T-helper 2 cell (primary cell): ENCODE measurements at regions not wholly inside any gene's neighbourhood (a gene's known extent, or its start where the extent isn't known, plus 50 kb on each side); places are given as distances from the start of the nearest gene placed in this dataset.

ENCODE experiments used
- DNase-seq, 5 experiments: peaks; one replicate each; pipeline versions ENCODE4 v3.0.0 to v3.0.0-alpha.2; 2012 to 2022

DNA sequence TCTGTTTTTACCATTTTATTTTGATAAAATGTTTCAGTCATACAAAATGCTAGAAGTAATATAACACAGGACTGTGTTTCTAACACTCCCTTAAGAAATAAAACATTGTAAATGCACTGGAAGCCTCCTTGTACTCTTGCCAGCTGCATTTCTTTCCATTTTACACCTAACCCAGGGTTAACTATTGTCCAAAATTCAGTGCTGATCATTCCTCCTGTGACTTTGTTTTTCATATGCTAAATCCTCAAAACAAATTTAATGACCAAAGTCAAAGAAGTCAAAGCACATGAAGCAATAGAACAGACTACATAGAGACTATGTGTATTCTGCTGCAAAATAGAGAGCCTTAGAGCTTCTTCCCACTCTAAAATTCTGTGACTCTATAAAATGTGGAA lies 420.3 kb upstream of the PRICKLE1 start:
- no peak for DNase-seq

DNA sequence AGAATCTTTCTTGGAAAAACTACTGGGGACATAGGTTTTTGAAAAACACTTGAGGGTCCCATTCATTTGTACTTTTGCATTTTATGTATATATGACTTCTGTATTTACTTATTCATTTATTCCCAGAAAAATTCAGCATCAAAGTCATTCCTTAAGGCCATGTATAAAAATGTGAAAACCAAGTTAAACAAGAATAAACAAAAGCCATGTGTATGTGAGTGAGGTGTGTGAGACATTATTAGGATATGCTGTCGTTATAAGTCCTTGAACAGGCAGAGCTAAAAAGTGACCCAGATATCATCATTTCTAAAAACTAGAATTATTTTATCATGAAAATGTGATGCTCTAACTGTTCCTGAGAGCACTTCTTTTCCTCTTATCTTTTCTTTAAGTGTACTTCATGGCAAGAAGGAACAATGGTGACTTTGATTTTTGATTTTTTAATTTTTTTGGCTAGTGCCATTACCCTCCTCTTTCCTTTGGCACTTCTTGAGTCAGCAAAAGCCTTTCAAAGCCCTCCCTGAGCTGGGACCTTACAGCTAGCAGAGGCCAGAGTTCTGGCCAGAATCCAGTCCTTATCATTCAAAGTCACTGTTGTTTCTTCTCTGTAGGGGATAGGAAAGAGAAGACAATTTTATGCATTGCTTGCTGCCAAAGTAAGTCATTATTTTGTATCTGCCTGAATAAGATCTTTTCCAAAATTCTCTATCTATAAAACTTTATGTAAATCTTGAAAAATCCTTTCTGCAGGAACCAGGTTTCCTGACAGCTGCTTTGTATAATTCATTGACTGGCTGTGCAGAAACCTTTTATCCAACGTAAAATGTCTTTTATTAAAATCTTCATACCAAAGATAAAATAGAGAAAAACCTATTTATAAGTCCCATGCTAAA lies 419.7 kb upstream of the PRICKLE1 start:
- DNase-seq, result no peak

DNA sequence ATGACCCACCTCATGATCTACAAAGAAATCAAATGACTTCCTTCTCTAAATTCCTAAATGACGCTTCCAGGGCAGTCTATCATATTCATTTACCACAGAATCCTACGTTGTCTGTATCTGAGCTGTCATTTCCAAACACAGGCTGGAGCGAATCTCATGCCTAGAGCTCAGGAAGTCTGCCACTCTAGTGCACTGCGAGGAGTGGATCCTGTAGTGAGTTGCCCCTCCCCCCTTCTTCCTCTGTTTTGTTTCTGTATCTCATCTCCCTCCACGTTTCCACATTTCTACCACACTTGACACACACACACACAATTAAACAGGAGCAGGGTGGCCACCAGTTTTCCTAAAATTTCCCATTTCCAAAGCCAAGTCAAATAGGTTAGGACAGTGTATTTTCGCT lies 415.4 kb upstream of the PRICKLE1 start:
- DNase-seq, result no peak

DNA sequence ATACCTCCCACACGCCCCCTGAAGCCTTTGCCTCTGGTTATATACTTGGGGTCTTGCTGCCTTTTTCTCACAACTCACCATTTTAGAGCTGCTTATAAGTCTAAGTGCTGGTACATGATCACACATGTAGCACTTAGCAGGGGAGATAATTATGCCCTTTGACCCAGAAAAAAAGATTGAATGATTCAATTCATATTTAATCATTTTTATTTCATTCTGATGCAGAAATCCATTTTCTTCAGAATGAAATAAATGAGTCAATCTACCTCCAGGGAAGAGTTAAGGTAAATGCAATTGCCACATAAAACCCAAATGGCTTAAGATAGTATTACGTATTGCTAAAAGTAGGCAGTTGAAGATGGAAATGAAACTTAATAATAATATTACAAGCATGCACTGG lies 414.6 kb upstream of the PRICKLE1 start:
- DNase-seq, result no peak

DNA sequence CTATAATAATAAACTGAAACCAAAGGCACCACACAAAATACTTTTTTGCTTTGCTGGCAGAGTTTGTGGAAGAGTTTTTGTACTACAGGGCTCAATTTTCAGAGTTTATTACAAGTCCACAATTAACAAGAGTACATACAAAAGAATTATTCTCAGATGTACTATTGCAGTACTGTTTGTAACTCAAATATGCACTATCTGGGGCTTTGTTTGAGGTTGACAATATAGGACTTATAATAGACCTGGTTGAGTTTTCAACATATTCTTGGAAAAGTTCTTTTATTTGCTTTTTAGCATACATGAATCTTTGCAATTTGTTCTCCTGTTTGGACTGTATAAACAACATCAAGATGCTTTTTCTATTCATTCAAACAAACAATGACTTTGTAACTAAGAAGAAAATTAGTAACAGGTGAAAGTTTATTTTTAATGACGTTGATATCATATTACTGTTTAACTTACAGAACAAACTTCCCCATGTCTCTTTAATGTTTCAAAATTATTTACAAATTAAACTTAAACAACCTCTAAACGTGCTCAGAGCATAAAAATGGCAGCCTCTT lies 407.4 kb upstream of the PRICKLE1 start:
- DNase-seq, result no peak

DNA sequence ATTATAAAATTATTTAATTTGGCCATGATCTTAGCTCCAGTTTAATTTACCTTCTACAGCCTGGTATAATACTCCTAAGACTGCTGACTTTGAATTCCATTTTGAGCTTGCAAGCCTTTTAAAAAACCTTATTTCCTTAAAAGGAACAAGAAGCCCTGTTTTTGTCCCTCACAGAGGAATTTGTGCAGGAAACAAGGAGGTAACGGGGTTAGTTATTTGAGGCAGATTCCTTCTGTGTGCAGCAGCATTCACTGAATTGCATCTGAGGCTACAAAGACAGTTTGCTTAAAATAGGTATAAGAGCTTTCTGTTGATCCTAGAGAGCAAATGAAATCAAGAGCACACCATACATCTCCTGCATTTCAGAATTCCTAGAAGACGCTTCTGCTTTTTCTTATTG lies 403.3 kb upstream of the PRICKLE1 start:
- no peak for DNase-seq

DNA sequence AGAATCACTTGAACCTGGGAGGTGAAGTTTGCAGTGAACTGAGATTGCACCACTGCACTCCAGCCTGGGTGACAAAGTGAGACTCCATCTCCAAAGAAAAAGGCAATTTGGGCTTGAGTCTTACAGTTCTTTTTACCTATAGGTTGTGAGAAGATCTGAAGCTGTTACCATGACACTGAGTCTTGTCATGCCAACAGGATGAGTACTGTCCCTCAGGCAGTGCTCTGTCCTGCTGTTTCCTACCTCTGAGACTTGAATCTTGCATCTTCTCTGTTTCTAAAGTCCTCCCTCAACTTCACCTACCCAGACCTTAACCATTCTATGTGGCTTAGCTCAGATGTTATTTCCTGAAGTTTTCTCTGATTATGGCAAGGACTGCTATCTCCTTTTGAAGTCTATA lies 400.8 kb upstream of the PRICKLE1 start:
- no peak for DNase-seq

DNA sequence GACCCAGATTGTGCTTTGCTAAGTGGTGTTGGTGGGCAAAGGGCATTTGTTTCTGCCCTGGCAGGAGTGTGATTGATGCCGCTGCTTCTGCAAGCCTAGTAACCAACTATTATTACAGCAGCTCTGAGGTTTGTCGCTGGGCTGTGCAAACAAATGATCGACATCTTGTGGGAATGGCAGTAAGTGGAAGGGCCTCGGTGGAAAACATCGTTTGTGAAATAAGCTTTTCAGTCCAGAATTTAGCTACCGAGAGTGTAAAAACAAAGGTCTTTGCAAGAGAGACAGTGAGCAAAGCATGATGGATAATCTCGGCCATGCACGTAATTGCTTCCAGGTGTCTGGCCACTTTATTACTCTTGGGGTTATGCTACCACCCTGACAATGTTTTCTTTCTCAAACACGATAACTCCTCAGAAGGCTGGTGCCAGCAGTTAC lies 397.7 kb upstream of the PRICKLE1 start:
- DNase-seq, result no peak

DNA sequence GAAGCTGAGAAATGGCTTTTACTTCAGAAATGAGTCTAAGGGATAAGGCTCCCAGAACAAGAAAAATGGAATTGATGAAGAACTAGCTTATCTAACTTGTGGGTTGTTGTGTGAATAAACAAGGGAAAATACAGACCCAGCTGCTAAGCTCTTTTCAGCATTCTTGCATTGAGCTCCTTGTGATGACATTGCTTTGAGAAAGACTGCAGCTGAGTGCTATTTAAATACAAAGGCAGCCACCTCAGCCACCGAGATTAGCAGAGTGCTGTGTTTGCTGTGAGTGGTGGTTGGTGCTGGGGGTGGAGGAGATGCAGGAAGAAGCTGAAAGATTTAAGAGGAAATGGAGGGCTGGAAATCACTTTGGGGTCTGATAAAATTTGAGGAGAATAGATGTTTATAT lies 396.0 kb upstream of the PRICKLE1 start:
- DNase-seq, result no peak

DNA sequence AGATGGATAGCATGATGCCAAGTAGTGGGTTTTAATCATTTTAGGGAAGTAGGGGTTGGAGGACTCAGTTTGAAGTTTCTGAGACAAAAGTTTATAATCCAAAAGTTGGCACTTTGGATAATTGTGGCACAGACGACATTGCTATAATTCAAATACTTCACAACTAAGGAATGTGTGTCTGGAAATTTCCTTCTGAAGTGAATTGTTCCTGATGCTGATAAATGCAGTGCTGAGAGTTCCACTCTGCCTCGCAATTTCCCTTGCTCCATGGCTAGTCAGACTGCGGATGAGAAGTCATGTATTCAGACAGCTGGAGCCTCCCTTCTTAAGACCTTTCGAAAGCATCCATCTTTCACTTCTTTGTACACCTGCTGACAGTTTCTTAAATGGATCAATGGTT lies 393.3 kb upstream of the PRICKLE1 start:
- DNase-seq, result no peak

DNA sequence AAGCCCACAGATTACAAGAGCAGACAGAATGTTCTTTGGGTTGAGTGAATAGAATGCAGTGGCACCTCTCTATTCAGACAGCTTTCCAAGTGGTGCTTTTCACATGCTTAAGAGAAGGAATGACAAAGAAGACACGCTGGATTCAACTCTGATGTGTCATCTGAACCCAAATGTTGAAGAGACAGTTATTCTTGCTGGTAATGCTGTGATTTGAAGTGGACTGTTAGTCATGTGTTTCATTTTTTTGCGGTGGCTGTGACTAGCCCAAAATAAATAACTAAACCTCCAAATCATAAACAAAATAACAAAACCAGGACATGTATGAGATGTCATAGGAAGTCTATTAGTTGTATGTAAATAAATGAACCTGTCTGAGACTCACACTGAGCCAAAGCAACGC lies 391.8 kb upstream of the PRICKLE1 start:
- DNase-seq, result no peak

DNA sequence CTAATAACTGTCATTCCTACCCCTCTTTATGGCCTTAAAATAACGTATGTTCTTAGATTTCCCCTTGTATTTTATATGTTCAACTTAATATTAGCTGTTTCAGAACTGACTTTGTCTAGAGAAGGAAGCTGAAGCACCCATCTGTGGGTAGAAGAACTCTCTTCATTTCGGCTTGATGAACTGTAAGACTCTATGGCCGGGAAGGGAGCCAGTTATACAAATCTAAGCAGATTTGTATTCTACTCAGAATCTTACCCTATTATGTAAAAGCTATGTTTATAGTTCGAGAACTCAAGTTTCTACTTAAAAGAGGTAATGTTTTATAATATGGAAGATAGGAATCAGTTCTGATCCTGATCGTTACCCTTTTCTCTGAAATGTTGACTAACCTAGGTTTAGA lies 390.9 kb upstream of the PRICKLE1 start:
- no peak for DNase-seq

DNA sequence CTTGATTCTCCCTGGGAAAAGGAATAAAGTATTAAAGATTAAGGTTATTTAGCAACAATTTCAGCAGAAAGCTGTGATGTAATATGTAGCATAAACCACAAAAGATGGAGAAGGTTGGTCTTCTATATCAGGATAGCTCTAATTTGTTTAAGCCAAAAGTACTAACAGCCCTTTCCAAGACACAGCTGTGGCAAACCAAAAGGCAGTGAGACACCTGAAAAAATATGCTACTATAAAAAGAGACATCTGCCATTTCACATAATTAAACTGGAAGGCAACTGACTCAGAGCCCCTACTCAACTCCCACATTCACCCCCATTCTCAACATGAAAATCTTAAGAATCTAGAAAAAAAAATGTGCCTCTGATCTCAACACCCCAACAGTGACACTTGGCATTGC lies 390.2 kb upstream of the PRICKLE1 start:
- no peak for DNase-seq

DNA sequence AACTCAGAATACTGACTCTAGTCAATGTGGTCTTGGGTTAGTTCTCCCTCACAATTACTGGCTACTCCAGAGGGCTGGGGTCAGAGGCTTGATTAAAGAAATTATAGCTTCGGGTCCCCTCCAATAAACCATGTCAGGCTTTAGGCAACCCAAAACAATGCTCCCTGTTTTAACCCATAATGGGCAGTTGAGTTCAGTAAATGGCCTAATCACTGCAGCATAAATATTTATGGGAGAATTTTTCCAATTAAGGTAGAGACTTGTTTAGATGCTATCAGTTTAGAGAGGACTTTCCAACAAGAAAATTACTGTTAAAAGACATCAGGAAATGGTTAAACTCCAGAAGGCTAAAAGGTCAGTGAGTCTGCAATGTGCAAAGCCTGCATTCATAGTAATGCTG lies 389.2 kb upstream of the PRICKLE1 start:
- DNase-seq, result no peak

DNA sequence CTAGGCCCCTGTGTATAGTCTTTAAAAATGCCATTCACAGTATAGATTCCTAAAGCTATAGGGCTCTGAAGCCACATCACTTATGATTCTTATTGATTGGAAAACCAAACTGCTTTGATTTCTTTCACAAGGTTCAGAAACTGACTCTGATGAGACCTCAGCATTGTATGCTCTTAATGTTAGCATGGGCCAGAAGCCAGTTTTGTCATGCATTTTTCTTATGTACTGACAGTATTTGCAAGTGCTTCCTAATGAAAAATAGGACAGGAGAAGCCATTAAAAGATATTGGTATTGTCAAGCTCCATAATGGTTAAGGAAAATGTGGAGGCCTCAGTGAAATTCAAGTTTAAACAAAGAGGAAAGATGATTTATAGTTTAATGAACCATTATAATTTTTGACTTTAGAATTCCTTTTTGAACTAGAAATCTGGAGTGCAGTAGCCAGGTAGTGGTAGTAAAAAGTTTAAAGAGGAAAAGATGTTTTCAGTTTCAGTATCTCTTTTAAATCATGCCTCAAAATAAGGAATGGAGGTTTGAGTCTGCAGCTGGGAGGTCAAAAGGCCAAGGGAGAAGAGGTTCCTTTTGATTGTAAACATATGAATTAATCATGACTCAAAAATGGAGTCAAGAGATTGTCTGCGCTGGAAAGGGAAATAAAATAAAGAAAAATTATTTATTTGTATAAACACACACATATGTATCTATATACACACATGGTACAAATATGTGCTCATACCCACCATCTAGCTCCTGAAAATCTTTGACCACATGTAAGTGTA lies 388.1 kb upstream of the PRICKLE1 start:
- DNase-seq, result no peak

DNA sequence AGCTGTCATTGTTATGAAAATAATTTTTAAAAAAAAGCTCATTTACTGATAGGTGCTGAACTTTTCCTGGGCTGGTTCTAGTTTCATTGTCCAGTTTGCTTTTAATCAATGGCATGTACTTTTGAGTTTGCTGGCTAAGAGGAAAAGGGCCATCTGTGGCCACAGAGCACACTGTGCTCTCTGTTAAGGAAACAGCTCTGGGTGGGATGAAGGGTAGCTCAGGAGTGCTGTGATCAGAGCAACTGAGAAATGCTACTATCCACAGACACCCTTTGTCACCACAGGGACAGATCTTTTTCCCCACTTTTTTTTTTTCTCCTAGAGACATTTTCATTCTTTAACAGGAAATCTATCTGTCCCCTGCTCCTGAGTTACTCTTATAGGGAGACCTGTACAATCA lies 387.1 kb upstream of the PRICKLE1 start:
- DNase-seq, result no peak

DNA sequence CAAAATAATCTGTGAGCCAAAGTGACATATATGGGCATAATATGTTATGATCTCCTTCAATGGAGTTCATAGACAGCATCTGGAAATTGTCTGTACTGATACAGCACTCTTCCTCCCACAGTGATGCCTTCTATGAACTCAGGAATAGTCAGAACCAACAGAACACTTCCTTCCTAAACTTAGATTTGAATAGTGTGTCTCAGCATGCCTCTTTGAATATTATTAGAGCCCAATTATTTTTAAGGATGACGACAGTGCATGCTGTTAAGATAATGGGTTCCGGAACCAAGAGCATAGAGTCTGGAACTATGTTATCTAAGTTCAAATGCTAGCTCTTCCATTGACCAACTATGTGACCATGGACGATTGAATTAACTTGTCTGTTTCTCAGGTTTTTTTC lies 386.6 kb upstream of the PRICKLE1 start:
- no peak for DNase-seq

DNA sequence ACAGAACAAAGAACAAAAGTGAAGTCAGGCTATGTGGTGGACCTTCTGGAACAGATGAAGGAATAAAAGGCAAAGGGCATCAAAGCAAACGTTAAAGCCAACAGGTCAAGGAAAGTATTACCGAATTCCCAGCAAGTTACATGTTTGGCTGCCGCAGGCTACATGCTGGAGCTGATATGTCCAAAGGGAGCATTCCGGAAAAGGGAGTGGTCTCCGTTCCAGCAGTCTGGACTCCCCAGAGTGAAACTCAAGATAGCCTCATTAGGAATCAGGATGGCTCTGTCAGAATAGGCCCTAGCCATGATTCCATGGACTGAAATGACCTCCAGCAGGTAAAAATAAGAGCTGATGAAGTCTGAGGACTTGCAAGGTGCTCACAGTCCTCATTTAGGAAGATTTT lies 379.8 kb upstream of the PRICKLE1 start:
- DNase-seq, result no peak

DNA sequence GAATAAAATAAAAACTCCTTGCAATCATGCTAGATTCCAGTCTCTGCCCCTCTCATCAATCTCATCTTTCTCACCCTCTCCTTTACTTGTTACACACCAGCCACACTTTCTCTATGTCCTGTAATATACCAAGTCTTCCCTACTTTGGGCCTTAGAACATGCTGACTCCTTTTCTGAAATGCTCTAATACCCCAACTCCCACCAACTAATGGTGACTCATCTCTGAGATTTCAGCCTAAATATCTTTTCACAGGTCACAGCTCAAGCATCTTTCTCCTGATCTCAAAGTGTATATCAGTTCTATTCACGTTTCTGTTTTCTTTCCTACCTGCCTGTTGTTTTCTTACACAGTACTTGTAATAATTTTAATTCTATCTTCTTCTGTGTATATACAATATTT lies 378.9 kb upstream of the PRICKLE1 start:
- no peak for DNase-seq

DNA sequence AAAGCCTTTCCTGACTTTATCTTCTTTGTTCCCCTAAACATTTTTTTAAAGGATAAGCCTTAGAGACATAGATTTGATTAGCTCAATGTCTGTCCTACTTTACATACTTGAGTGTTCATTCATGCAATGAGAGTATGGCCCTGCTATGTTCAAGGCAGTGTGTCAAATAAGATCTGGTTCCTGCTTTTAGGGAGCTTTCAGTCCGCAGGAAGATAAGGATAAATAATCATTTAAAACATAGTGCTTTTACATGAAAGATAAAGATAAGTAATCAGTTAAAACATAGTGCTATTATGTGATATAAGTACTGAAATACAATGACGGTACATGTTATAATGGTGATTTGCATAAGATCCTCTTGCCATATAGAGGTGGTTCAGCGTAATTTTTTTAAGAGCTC lies 378.3 kb upstream of the PRICKLE1 start:
- DNase-seq, result no peak

DNA sequence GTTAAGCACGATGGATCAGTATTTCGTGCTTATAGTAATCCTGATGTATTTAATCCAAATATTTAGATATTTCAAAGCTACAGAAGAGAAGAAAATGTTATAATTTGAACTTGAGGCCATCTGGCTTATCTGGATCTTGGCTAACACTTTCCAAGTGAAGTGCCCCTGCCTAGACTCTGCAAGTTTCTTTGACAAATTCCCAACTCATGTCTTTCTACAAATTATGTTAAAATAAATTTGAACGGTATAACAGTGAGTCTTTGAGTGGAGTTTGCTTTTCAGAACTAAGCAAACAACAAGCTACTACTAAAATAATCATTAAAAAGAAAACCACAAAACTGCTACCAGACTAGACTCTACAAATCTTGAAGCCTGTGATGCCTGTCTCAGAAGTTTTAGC lies 374.4 kb upstream of the PRICKLE1 start:
- no peak for DNase-seq

DNA sequence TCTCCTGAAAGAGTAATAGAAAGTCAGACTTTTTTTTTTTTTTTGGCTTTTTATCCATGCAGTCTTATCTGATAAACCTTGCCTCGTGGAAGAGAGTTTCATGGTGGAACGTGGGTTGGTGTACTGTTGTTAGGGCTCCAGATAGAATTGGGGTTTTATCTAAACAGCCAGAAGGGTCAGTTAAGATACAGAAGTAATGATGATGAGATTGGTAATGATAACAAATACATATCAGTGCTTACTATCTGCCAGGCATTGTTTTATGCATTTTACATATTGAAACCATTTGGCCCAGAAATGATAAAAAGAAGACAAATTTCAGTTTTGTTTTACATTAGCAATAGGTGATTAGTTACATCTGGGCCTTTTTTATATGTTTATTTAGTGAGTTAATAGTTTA lies 372.8 kb upstream of the PRICKLE1 start:
- no peak for DNase-seq

DNA sequence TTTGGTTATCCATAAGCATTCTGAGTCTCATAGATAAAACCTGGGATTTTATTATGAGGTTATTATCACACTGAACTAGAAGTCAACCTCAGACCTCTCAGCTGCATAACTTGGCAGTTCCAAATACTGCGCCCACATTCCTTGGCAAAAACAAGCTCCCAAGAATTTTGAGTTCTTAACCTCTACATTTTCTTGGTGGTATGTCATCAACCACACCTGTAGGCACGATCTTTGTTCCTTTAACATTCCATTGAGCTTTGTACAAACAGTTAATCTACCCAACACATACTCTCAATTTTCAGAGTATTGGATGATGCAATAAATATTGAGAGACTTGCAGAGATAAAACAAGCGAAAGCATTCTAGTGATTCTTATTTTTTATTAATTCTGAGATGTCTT lies 371.8 kb upstream of the PRICKLE1 start:
- no peak for DNase-seq

DNA sequence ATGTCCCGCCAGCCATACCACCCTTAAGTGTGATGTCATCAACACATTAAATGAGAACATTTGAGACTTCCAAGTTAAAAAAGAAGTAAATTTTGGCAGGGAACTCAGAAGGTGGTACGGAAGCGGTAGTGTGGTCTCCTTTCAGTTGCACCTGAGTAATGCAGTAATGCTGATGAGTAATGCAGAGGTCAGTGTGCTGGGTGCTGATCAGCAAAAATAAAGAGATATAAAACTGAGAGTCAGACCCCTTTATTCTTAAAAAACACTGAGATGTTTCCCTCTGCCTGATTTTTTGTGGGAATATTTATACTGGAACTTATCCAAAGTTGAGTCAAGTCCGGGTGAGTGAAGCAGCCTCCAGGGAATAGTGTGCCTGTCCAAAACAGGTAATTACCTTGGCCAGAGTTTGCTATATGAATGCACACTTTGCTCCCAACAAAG lies 370.6 kb upstream of the PRICKLE1 start:
- DNase-seq, result no peak
